ENCODE measurements at regions not wholly inside any gene's neighbourhood (a gene's known extent, or its start where the extent isn't known, plus 50 kb on each side); places are given as distances from the start of the nearest gene placed in this dataset.
"Not testable (repeated sequence)": the region's sequence is repeated elsewhere in the genome, so short reads cannot be mapped to it uniquely, and the experiment has no call there.

- TF ChIP-seq CTCF, POLR2A (IDR thresholded peaks at IDR 0.05): not testable (repeated sequence)
Observed at GRCh38 chr4:138435046-138435445, 192.9 kb upstream of the SLC7A11 start.

All from uterus (tissue), 2 donors.